ENCODE measurements at regions not wholly inside any gene's neighbourhood (a gene's known extent, or its start where the extent isn't known, plus 50 kb on each side); places are given as distances from the start of the nearest gene placed in this dataset.
A peak's percentile ranks its signal among the peaks of the same experiment; 100 is the strongest.
"Not testable (repeated sequence)": the region's sequence is repeated elsewhere in the genome, so short reads cannot be mapped to it uniquely, and the experiment has no call there.

DNA sequence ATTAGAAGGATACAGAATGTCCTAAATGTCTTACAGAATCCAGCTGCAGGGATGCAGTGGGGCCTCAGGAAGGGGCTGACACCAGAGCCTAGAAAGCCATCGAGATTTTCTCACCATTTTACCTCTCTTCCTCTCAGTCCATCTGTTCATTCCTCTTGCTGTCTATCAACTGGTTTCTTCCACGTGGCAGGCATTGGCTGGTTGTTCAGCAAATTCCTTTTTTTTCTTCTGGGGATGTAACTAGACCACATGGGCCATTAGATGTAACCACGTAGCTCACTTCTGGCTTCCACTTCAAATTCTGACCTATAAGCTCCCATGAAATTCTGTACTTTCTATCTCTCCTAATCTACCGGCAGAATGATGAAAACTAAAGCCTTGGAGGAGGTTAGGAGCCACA lies 93.6 kb upstream of the MTAP start:
- no peak for DNase-seq

DNA sequence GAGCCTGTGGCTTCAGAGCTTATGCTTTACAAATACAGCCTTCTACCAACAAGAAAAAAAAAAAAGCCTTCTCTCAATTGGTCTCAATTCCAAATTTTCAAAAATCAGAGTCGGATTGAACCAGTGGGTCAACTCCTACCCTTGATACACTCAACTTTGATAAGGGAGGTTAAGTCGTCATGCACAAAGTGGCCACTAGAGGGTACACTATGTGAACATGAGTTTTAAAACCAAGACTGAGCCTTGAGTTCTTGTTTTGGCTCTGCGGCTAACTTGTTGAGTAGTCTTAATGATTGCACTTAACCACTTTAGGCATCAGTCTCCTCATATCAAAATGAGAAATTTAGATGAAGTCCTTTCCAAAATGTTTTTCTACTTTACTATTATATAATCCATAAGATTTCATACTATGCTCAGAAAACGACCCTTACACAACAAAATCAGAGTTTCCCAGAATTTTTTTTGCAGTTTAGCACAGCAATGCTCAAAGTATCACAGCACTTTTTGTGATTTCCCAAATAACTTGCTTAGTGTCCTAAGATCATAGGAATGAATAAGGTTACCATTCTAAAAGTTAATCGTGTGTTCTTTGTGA lies 92.9 kb upstream of the MTAP start:
- DNase-seq, result peak; percentile 74

DNA sequence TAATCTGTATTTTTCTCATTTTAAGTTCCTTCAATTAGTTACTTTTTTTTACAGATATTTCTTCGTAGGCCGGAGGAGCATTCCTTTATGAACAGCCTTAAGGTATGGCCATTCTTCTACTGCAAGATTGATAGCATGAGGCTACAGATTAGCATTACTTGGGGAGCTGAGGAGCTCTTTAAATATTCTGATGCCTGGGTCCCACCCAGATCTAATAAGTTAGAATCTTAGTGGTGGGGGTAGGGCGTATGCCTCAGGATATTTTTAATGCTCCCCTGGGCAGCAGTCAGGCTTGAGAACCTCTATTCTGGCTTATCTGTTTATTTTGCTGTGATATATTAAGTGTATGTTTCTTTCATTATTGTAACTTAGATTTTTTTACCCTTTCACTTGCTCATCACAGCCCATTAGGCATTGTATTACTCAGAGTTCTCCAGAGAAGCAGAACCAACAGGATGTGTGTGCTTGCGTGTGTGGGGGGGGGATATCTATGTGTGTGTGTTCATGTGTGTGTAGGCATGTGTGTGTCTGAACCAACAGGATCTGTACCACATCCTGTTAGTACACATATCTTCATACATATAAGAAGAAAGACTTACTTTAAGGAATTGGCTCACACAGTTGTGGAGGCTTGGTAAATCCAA lies 91.8 kb upstream of the MTAP start:
- peak; percentile 13 for DNase-seq

DNA sequence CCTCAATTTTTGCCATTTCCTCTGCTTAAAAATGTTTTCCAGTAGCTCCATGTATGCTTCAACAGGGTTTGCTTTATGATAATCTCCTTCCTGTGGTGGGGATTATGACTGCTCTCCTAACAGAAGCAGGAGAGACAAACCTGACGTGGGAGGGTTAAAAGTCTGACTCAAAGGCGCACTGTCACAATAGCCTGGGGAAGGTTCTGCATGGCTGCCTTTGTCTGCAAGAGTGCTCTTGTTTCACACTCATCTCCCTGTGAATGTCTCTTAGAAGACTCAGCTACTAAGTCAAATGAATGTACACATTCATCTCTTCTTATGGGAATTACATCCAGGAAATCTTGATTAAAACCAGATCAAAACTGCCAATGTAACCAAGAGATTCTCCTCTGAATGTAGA lies 90.9 kb upstream of the MTAP start:
- DNase-seq, result no peak

DNA sequence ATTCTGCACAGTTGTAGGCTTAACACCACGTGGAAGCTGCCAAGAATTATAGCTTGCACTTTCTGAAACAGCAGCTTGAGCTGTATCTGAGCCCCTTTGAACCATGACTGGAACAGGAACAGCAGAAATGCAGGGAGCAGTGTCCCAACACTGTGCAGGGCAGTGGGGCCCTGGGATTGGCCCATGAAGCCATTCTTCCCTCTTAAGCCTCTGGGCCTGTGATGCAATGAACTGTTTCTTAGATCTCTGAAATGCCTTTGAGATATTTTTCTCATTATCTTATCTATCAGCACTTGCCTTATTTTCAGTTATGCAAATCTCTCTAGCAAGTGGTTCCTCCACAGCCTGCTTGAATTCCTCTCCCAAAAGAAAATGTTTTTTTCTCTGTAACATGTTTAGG lies 87.0 kb upstream of the MTAP start:
- no peak for DNase-seq

DNA sequence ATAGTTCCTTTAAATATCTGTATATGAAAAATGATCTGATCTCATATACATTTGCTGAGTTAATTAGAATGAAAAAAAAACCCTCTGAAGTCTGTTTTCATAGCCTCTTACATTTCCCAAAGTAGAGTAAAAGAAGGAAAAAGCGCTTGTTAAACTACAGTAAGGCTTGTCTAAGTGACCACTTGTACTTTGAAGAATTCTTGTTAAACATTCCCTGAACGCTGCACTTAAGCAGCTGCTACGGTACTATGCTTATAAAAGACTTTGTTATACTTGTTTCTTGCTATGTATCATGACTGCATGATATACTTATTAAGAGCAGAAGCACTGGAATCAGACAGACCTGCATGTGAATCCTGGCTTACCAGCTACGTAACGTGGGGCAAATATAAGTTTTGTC lies 81.7 kb upstream of the MTAP start:
- DNase-seq, result no peak

DNA sequence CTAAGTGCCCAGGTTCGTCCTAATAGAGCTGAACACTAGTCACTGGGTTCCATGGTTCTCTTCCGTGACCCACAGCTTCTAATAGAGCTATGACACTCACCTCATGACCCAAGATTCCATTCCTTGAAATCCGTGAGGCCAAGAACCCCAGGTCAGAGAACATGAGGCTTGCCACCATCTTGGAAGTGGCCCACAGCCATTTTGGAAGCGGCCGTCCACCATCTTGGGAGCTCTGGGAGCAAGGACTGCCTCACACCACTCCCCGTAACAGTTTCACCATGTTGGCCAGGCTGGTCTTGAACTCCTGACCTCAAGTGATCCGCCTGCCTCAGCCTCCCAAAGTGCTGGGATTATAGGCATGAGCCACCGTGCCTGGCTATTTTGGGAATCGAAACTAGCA lies 75.0 kb upstream of the MTAP start:
- DNase-seq, result not testable (repeated sequence)

DNA sequence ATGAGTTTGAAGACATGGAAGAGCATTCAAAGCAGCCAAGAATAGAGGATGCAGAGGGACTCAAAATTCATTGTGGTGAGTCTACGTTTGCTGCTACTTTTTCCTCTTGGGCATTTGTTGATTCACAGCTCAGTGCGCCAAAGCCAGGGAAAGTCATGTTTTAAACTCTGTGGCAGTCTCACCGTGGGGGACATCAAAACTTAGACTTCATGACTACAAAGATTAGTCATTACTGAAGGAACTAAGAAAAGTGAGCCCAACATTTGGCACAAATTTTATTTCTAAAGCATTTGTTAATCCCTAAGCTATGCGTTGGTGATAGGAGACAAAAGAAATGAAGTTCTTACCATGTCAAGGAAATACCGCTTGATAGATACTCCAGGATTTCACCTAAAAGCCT lies 73.7 kb upstream of the MTAP start:
- no peak for DNase-seq

DNA sequence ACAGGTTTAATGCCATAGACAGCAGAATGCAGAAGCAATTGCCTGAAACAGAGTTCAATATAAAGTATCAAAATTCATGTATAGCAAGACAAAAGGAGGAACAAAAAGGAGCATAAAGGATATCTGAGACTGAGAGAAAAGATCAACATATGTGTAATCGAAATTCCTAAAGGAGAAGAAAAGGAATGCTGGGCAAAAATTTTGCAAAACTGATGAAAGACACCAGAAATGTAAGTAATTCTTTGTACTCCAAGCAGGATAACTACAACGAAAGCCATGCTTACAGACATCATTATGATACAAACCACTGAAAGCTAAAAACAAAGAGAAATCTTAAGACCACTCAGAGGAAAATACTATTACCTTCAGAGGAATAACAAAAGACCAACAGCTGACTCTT lies 72.8 kb upstream of the MTAP start:
- DNase-seq, result no peak

DNA sequence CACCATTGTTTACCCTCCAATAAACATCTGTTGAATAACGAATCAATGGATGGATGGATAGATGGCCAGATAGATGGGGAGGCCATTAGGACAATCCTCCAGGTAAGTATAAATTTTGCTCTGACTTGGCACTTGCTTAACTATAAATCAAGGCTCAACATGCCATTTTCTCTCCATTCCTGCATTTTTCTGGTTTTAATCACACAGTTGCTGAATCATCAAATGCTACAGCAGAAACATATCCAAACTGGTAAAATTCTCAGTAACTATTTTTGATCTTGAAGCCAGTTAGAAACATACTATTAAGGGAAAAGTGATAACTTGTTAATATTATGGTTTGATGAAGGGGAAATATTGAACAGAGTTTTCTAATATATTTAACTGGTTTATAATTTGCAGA lies 71.5 kb upstream of the MTAP start:
- no peak for DNase-seq

DNA sequence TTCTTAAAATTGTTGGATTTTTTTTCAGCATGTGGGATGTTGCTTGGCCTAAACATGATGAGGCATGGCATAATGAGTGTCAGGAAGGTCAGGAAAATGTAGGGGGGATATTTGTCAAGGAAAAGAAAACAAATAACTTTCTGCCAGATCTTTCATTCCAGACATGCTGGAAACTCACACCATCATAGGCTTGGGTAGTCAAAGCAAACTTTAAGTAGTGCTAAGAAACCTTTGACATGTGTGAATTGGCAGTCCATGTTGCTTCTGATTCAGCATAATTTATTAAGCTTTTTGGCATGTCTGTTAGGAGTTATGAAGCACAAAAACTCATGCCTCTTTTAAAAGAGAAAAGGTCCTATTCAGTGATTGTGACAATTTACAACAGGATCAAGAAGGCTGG lies 61.3 kb upstream of the MTAP start:
- DNase-seq, result no peak

DNA sequence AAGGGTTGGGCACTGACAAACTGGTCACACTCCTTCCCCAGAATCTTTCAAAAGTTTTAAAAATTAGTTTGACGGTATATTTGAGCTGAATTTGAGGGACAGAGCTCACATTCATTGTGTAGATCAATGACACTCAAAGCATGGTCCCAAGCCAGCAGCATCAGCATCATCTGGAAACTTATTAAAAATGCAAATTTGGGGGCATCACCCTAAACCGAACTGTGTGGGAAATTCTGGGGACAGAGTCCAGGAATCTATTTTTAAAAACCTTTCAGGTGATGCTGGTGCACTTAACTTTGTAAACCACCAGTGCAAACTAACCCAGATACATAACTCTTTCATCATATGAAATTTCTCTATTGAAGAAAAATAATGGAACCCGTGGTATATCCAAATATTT lies 58.1 kb upstream of the MTAP start:
- no peak for DNase-seq

DNA sequence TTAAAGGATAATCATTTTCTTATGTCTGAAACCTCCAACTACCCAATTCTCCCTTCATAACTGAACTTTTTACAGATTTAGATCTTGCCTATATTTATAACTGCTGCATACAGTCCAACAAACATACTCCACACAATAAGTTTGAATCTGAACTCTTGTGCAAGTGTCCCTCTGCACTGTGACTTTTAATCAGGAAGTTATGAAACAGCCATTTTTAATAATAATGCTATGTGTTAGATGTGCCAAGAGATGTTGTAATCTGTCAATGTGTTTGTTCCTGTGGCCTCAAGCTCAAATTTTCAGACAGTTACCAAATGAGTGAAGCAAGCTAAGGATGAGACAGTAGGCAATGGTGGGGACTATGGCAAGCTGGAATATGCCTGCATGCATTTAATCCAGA lies 57.6 kb upstream of the MTAP start:
- DNase-seq, result no peak

DNA sequence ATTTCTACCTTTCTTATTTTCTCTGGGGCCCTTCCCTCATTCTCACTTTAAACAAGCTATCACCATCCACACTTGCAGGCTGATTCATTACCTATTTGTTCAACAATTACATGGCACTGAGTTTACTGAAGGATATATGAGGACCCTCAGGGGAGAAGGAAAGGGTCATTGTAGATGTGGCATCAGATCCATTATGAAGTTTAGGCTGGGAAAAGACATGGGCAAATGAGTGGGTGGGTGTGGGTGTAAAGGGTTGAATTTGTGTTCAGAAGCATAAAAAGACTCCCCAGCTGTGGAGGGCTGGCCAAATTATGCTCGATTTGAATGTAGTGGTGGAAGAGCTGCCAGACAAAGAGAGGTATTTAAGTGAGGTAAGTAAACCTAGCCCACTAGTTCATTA lies 55.9 kb upstream of the MTAP start:
- no peak for DNase-seq

DNA sequence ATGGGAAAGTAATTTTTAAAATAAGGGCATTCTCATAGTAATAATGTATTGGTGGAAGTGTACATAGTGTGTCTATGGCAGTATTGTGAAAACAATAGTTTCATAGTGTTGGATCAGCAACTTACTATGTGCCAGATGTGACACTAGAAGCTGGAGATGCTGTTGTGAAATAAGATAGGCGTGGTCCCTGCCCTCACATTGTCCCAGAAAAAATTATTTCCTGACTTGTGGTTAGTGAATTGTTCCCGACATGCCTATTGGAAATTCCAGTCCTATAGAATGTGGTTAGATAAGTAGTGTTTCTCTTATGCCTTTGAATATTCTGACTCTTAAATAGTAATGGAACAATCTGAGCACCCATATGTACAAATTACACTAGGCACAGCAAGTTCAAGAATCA lies 55.3 kb upstream of the MTAP start:
- DNase-seq, result no peak

DNA sequence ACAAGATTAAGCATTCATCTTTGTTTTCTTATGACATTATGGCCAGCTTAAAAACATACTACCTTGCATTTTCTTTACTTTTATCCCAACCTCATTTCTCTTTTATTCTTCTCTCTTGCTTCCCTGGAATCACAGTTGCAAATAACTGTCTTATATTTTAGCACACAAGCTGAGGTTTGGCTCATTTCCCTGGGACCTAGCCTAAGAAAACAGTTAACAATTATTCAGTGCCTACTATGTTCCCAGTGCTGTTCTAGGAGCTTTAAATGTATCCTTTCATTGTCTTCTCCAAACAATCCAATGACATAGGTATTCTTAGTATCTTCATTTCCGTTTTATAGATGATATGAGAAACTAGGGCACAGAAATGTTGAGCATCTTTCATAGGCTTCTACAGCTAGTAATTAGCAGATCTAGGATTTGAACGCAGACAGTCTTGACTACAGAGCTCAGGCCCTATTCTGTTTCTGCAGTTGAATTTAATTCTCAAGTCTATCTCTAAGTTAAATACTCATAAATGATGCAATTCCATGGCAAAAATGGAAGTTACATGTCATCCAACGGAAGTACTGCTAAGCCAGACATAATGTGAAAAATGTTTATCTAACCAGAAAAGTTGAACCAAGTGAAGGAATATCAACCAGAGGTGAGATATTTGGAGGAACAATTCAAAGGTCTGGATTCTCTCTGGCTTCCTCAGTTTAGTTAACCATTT lies 52.3 kb upstream of the MTAP start:
- DNase-seq, result no peak

DNA sequence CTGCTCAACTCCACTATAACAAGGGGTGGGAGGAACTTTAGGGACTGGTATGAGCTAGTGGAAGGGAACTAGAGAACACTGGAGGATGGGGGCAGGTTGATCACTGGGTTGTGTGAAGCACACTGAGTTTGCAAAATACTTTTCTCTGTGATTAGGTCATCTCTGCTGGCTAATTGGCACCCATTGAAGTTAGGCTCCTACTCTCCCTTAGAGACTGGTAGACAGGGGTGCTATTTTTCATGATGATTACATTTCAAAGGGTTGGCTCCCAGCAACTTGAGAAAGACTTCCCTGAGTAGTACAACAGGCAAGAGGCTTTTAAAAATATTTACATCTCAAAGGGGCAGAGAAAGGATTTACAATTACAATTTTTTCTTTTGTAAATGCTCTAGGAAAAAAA lies 50.4 kb upstream of the MTAP start:
- DNase-seq, result no peak

All from CD4-positive, alpha-beta T cell treated with Interleukin-17A for 4 hours (primary cell).